ENCODE measurements at regions not wholly inside any gene's neighbourhood (a gene's known extent, or its start where the extent isn't known, plus 50 kb on each side); places are given as distances from the start of the nearest gene placed in this dataset.
A peak's percentile ranks its signal among the peaks of the same experiment; 100 is the strongest.

DNA sequence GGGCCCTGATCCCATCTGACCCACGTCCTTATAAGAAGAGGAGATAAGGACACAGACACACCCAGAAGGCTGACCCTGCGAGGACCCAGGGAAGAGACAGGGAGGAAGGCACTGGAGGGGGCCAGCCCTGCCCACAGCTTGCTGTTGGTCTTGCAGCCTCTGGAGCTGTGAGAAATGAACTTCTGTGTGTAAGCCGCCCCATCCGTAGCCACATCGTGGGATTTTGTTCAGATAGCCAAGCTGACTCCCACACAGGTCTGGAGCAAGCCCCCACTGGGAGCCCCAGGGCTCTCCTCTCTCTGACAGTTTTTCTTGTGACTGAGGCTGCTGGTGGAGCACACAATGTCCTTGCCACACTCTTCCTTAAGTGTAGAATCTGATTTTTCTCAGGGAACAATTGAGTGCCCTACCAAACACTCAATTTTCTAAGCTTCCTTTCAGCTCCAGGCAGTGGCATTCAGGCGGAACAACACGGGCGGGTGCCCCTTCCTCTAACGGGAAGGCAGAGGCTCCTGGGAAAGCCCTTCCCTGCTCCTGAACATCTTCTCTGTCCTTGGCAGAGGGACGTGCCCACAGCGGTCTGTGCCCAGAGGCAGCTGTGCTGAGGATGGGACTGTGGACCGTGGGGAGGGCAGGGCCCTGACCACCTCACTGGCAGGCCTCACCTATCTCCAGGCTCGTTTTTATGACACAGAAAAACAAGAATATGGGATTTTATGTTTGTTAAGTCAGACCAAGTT, 160.6 kb upstream of the SHH start:
- DNase-seq (ENCODE audit: low read depth): no peak

DNA sequence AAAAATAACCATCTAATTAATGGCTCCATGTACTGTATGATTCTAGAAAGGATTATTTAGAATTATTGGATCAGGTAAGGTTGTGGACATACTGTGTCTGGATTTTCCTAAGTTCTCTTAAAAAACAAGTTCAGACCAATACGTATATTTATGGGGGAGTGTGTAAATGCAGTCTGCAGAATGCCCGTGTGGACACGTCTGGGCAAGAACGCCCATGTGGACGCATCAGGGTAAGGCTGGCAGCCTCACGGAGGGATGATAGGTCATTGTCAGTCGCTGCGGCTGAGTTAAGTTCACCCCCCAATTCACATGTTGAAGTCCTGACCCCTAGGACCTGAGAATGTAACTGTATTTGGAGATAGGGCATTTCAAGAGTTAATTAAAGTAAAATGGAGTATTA, 160.0 kb upstream of the SHH start:
- no peak for DNase-seq (ENCODE audit: low read depth)

DNA sequence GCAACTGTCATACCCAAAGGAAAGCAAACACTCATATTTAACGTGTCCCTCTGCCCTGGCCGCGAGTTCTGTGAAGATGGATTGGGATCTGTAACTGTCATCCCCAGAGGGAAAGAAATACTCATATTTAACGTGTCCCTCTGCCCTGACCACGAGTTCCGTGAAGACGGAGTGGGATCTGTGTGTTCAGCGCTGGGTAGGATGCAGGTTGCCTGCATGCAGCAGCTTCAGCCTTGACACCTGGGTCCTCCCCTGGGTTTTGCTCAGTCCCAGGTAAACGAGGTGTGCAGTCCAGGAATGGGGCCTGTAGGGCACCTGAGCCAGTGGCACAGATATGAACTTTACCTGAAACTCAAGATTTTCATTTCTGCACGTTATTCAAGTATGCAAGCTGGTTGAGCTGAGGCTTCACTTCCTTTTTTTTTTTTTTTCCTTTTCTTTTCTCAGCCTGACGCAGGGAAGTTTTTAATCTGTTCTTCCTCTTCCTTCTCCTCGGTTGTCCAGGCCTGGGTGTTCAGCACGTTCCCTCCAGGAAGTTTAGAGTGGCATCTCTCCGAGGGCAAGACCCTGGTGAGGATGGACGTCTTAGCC, 159.0 kb upstream of the SHH start:
- no peak for DNase-seq (ENCODE audit: low read depth)

DNA sequence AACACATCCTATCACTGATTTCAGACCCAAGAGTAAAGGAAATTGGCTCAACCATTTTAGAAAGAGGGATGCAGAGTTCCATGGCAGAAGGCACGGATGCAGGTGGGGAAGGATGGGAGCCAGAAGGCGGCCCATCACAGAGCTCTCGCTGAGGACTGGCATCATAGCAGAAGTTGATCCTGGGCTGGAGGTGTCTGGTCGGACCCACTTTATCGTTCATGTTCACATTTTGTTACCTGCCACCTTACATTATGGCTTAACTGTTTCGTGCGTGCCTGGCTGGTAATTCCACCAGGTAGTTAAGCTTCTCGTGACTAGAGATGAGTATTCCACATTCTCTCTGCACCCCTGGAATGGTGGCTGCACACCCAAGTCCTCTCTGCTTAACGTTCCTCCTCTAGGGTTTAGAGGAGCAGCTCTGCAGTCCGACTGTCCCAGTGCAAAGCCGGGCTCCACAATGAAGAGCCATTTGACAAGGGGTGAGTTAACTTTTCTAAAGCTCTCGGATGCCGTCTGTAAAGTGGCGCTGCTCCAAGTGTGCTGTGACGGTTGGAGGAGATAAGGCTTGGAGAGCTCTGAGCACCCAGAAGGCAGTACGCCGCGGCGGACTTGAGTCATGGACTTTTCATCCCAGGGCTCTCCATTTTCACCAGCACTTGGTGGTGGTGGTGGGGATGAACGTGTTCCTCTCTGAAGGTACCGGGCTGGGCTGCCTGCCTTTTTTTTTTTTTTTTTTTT, 157.1 kb upstream of the SHH start:
- DNase-seq (ENCODE audit: low read depth): no peak

DNA sequence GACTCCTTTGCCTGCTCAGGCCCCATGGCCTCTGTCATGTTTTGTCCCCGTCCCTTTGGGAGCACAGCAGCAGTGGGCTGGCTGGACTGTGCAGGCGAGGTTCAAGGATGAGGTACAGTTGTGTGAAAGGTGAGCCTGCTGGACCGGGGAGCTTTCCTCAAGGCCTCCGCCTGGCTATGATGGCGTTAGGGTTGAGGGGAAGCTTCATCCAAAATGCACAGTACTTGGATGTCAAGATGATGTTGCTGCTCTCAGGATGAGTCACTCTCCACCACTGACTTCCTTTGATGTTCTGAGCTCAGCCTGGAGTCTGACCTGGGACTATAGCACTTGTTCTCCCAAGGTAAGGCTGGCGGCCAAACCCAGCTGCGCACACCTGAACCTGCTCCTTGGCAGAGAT, 152.7 kb upstream of the SHH start:
- no peak for DNase-seq (ENCODE audit: low read depth)

DNA sequence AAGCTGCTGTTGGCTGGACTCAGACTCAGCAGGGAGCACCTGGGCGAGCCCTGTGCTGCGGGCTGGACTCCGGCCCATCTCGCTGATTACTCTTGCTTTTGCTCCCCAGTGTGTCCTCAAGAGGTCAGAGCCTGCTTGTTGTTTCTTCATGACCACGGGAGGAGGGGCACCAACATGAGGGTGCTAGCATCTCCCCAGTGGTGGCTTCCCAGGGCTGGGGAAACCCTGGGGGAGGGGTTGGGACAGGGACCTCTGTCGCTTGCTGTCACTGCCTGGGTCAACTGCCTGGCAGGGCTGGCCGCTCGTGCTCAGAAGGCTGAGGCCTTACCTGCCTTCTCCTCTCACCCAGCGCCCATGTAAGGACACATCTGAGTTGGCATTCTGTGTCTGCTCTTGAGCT, 152.3 kb upstream of the SHH start:
- DNase-seq (ENCODE audit: low read depth): no peak

DNA sequence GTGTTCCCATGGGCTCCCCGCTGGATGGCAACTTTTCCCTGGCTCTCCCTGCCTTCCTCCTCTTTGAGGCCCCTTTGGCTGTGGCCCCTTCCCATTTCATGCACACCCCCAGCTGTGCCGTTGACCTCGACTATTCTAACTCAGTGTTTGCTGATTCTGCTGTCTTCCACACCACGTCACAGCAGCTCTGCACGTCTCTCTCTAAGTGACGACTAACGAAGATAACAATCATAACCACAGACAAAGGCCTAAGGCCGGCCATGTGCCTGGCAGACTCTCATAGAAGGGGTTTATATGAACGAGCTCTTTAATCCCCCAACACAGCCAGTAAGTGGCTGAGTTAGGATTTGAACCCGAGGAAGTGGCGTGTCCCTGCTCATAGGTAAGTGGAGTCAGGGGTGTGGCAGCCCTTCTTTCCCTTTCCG, 151.5 kb upstream of the SHH start:
- no peak for DNase-seq (ENCODE audit: low read depth)

DNA sequence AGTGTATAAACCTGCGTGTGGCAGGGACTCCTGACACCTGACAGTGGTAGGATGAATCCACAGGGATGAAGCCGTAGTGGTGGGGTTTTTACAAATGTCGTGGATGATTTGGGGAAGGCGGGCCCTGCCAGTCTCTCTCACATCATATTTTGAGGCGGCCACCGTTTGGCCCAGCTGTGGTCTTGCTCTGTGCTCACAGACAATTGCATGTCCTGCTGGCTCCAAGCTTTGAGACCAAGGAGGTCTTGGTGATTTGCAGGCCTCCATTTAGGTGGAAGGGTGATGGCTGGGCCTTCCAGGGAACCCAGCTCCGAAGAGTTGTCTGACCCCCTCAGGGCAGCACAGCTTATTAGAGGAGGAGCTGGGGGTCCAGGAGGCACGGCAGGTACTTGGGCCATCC, 151.1 kb upstream of the SHH start:
- DNase-seq (ENCODE audit: low read depth): no peak

DNA sequence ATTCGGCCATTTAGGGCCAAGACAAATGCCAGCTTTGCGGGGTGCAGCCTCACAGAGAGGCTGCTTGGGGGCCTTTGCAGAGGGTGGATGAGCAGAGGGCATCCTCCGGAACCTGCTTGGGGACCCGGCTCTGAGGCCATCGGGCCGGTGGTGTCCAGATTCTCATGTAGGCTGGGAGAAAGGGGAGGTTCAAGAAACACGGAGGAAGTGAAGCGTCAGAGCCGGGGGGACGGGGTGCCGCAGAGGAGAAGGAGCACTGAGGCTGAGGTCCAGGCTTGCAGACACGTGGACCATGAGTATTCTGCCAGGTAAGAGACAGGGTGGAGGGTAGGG, 150.7 kb upstream of the SHH start:
- DNase-seq (ENCODE audit: low read depth): no peak

DNA sequence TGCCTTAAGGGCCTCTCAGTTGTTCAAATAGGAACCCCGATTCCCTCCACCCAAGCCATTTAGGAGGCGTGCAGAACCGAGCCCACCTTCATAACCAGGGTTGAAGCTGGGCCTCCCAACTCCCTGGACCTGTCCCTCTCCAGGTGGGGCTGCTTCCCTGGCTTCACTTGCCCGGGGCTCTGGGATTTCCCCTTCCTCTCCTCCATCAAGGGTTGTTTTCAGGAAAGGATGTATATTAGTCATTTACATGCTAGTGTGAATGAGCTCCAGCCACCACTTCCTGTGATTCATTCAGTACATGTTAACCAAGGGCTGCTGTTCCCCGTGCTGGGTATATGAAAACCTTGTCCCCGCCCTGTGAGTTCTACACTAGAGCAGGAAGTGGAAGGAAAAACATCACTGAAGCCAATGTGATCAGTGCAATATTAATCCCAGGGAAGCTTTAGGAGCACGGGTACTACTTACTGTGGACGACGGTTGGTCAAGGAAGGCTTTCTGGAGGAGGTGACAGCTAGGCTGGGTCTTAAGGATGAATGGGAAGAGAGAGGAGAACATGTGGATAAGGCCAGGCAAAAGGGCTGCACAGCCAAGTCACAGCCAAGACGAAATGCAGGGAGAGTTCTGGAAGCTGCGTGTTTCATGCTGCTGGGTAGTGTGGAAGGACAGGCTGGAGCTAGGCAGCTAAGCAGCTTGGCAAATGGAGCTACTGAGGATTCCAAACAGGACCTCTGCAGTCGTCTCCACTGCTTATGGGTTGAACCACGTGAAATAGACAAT, 150.1 kb upstream of the SHH start:
- peak; percentile 74 for DNase-seq (ENCODE audit: low read depth)

DNA sequence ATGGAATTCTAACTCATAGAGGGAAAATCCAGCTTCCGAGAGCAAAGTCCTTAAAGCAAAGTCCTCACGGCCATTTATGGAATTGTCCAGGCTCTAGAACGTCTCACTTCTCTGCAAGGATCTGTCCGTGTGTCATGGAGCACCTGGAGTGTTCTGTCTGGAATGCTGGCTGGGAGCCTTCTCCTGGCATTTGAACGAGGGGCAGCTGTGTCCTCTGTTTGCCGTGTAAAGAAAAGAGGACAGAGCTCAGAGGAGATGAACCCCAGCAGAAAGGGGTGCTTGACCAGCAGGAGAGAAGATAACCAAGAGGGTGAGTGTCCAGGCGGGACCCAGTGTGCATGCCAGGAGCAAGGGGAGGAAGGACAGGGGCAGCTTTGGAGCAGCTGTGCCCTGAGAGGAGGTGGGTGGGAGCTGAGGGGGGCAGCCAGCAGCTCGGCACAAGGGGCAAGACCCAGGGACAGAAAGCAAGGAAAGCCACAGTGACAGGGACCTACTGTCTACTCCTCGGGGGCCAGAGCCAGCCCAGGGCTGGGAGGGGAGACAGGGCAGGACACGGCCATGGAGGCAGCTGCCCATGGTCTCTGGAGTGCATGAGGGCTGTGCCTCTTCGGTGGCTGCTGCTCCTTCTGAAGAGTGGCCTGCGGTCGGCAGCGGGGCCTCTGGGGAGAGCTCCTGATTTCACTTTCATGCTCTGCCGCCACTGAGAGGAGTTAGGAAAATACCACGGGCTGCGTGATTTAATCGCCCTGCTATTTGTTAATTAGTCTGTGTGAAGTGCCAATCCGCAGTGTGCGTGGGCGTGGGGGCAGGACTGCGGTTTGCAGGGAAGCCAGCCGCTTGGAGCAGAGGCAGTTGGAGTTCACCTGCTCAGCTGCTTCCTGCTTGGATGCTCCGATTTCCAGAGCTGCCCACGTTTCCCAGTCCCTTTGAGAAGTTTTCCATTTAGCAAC, 149.3 kb upstream of the SHH start:
- DNase-seq (ENCODE audit: low read depth): peak; percentile 72

DNA sequence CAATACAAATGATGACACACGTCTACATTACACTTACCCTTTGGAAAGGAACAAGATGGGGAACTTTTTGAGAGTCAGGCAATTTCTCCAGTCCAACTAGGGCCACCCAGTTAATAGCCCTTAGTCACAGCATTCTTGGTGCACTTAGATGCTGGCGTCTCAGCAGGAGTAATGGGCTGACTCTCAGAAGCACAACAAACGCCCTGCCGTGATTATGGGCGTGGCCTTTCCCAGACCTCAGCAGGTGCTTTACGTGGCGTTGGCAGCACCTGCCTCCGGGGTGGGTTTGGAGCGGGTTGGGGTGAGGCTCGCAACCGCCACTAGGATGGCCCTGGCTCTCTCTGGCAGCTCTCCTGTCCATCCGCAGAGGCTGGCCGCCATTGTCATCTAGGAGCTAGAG, 147.6 kb upstream of the SHH start:
- no peak for DNase-seq (ENCODE audit: low read depth)

DNA sequence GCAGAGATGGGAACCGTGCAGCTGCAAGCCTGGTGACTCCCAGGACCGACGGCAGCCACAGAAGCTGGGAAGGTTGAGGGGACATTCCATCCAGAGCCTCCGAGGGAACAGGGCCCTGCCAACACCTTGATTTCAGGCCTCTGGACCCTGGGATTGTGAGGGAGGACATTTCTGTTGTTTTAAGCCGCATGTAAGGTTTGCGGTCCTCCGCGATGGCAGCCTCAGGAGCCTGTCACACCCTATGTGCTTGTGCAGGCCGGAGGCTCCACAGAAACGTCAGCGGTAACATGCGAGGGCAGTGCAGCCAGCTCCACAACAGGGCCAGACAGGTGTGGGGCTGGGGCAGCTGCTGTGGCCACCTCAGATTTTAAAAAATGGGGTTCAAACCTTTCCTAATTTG, 144.7 kb upstream of the SHH start:
- DNase-seq (ENCODE audit: low read depth): no peak

DNA sequence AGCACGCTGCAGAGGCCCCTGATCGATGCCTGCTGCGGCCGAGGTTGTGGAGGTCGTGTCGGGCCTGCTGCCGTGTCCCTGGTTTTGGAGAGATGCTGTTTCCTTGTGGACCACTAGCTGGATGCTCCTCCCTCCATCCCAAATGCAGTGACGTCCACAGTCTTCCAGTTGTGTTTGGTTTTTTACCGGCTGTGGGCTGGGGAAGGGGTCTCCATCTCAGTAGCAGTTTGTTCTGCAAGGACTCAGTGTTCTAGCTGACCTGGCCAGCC, 143.0 kb upstream of the SHH start:
- DNase-seq (ENCODE audit: low read depth): no peak

DNA sequence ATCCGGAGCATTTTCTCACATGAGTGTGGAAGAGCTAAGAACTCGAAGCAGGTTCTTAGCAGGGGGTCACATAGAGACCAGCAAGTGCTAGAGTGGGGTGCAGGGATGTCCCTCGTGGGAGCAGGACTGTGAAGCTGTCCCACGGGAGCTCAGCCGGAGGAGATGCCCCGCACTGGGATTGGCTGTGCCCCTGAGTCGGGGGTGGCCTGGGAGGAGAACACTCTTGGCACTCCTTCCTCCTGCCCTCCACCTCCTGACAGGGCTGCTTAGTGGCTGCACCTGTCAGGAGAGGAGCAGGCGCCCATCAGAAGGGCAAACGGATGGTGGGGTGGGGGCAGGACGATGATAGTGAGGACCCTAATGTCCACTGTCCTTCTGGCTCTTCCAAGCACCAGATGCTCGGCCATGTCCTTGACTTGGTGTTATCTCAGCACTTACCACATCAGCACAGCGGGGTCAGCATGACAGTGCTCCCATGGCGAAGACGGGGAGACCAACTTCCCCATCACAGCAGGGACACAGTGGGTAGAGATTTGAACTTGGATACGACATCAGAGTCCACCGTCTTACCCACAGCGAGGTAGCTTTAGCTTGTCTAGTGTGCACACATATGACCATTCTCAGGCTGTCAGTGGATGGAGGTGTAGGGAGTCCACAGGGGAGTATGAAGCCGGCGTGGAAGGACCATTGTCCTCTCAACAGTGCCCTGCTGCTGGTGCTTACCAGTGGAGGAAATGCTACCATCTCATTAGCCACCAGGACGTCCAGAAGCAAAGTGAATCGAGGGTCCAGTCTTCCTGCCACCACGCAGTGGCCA, 142.5 kb upstream of the SHH start:
- DNase-seq (ENCODE audit: low read depth): no peak

DNA sequence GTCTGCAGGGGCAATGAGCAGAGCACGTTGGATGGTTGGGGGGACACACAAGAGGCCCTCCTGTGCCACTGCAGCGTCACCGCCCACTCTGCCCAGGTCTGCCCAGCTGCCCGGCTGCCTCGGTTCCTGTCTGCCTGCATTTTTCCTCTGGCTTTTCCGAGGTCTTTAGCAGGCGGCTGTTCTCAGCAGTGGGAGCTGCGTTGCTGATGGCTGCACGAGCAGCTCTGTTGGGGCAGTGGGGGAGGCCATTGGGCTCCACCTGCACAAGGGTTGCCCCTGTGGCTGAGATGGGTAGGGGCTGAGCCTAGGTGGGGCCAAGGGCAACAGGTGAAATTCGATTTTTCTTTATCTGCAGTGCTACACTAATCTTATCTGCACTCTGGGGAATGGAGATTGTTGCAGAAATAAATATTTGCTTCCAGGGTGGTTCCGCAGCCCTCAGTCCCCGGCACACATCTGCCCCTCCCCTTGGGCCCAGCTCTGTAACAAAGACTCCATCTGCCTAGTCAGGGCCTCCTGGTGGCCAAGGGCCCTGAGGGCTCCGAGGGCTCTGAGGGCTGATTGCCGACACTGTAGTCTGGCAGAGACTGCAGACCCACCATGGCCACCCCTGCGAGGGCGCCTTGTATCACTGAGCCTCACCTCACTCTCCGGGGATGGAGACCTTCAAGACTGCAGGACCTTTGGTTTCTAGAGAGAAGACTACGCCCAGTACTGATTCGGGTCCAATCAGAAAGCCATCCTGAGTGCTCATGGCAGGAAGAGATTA, 141.7 kb upstream of the SHH start:
- no peak for DNase-seq (ENCODE audit: low read depth)

DNA sequence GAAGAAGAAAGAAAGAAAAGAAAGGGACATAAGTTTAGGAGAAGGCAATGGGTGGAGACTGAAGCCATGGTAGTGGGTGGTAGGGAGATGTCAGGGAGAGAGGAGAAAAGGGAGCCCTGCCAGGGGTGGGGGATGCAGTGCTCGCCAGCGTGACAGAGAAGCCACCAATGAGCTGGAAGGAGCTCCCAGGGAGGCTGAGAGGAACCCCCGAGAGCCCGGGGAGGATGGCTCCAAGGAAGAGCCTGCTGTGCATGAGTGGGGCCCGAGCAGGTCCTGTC, 141.2 kb upstream of the SHH start:
- DNase-seq (ENCODE audit: low read depth): no peak

DNA sequence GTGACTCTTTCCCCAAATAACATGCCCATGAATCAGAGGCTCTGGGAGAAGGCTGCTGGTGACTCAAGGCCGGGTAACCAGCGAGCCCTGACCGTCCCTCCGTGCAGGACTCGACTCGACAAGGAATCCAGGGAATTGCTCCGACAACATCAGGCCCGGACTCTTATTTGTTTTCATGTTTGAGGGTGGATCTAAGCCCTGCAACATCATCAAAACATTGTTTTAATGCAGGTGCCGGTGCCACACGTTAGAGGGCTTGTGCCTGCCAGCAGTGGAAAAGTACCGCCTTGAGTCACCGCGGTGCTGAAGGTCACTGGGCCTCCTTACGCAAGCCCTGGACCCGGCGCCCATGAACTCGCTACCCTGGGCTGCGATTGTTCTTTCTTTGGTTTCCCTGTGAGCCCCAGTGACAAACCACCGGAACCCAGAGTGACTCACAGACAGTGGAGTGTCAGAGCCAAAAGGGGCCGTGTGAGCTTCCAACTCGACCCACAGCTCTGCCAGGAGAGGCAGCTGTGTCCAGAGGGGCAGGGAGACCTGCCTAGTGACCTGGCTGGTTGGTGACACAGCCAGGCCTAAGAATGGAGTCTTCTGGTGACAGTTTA, 139.4 kb upstream of the SHH start:
- DNase-seq (ENCODE audit: low read depth): peak; percentile 83

DNA sequence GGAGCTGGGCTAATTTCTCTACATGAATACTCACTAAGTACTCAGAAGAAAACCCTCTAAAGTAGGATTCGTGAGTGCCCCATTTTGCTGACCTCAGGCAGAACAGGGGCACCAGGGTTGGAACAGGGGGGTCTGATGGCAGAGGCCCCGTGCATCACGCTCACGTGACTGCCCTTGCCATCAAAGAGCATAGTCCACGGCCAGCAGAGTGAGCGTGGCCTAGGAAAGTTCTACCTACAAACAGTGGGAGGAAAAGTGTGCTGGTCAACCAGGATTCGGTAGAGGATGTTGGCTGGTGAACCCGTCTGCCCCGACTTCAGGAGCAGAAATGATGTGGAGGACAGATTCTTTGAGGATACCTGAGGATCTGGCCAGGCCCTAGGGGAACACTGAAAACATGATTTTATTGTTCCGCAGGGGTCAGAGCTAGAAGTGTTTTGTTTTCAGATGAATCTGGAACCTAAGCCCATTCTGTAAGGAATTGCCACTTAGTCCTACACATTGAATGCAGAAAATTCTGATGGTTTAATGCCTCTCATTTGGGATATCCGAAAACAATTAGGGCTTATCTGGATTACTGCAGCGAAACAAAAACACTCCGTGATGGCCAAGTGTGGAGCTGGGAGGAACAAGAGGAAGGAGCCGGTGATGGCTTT, 138.8 kb upstream of the SHH start:
- no peak for DNase-seq (ENCODE audit: low read depth)

DNA sequence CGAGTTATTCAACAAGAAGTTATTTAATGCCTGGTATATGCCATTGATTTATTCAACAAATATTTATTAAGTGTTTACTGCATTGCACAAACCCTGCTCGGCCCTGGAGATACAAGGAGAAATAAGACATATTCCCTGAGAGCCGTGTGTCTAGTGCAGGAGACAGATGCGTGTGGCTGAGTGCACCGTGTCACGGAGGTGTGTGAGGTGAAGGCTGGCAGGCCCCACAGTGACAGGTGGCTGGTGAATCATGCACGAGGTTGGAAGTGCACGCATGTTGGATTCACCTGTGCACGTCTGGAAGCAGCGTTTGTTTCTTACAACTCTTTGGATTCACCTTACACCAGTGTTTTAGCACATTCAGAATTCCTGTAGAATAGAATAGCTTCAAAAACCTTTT, 136.6 kb upstream of the SHH start:
- no peak for DNase-seq (ENCODE audit: low read depth)

Measured in non-pigmented ciliary epithelial cell (primary cell).